GM23248 (cell line): ENCODE measurements at regions not wholly inside any gene's neighbourhood (a gene's known extent, or its start where the extent isn't known, plus 50 kb on each side); places are given as distances from the start of the nearest gene placed in this dataset.

Source experiments
- EZH2 ChIP-seq: fragments of 200-600 bp; sonication (generic); IDR thresholded peaks from 2 replicates; pipeline ENCODE4 v1.6.1; 2018; ENCODE audit warnings: antibody characterized with exemption, mild to moderate bottlenecking; ENCODE audit not compliant: insufficient read depth, poor library complexity, severe bottlenecking
- EZH2phosphoT487 ChIP-seq: fragments of 200-600 bp; sonication (generic); IDR thresholded peaks from 2 replicates; pipeline ENCODE4 v1.6.1; 2018; ENCODE audit warnings: antibody characterized with exemption, moderate library complexity, mild to moderate bottlenecking, low read depth; ENCODE audit not compliant: insufficient read depth

DNA sequence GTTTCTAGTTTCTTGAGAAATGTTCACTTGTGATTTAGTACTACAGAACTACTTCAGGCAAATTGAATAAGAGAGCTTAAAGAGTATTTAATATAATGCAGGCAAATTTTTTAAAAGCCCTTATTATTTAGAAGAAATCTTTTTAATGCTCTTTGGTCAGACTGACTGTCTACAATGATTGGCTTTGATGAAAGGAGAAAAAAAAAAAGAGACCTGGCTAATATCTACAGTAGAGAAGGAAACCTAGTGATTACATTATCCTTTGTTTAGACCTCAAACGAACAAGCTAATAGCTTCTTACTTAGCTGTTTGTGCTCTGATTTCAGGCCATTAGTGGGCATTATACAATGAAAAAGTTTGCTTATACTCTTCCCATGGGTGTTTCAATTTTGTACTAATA, 1043.1 kb downstream of the JRKL start:
- TF ChIP-seq EZH2 (no peak), EZH2phosphoT487 (no peak)
